ENCODE measurements at regions not wholly inside any gene's neighbourhood (a gene's known extent, or its start where the extent isn't known, plus 50 kb on each side); places are given as distances from the start of the nearest gene placed in this dataset.
"Not testable (repeated sequence)": the region's sequence is repeated elsewhere in the genome, so short reads cannot be mapped to it uniquely, and the experiment has no call there.

DNA sequence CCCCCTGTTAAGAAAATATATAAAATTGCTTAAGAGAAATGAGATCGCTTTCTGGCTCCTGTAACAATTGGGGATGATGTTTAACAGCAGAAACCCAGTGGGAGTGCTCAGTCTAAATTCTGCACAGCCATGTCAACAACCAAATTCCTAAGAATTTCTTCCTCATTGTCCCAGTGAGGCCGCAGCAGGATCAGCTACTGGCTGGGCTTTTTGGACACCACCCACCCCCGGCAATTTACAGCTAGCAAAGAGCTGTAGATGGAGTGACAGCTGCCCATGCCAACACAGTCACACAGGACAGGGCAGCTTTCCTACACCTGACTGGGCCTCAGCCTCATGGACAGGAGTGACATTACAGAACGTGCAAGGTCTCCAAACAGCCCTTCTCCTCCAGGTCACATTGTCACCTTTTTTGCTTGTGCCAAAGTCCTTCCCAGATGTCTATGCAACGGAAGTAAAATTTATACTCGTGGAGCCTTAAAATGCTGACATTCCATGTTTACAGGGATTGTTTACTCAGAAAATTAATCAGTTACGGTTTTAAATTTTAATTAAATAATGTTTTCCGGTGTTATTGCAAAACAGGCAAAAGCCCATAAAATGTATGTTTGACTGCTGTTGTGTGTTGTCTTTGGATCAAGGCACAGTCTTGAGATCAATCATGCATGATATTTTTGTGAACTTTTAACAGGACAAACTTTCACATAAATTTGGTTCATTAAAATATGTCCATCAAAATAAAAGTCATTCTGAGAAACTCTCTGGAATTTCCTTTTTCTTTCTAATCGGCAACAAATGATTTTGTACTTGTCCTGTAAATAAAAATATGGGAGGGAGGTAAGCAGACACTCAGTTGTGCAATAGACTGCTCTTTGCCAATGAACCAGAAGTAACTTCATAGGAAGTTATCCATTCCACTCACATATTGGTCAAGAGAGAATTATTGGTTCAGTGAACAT lies 943.2 kb downstream of the MCTP2 start:
- DNase-seq (no peak), ATAC-seq (peak in 1 of 2 donors; percentile 61)
- intact Hi-C loops (cut with DNase I): no loop called here

DNA sequence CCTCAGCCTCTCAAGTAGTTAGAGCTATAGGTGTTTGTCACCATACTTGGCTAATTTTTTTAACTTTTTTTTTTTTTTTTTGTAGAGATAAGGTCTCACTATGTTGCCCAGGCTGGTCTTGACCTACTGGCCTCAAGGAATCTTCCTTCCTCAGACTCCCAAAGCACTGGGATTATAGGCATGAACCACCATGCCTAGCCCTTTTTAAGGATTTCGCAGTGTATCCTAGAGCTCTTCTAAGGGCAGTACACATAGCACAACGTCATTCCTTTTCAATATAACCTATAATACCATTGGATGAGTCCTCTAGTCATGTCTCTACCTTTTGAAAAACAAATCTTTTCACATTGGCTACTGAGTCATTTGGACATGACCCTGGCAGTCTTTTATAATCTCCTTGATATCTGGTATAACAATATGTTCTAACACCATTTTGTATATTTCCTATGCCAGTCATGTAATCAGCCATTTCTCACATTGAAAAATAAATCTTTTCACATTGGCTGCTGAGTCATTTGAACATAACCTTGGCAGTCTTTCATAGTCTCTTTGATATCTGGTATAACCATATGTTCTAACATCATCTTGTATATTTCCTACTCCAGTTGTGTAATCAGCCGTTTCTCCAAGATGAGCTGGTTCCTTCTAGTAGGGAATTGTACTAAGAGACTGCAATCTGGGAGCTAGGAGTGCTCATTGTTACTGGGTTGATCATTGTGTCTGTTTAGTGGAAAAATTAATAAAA lies 944.7 kb downstream of the MCTP2 start:
- ATAC-seq: no peak
- intact Hi-C loops (cut with DNase I): no loop called here
- no peak for DNase-seq

DNA sequence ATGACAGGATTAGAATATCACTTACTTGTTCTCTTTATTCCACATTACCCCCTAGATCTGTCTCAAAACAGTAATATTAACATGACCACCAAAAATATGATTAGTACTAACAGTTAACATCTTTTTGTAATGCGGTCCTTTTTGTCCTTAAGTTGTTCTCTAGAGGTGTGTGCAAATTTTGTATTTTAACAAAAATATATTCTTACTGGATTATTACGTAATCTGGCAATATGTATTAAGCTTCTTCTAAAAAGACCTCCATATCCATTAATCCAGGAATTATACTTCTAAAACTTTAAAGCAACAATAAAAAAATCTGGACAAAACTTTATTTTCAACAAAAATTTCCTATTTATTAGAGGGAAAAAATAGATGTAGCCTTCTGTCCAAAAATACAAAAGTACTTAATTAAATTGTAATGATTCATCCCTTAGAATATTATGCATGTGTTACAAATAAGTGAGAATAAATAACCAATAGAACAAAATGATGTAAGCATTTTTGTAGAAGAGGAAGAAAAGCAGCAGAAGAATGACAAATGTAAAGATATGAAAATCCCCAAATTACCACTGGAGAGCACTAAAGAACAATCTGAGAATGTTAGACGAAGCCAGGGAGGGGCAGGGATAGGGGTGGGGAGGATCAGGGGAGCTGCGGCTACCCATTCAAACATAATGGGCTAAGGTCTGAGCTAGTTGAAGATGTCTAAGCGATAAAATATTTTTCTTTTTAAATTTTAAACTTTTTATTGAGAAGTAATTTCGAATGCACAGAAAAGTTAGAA lies 945.6 kb downstream of the MCTP2 start:
- ATAC-seq (no peak), DNase-seq (no peak)
- intact Hi-C loops (cut with DNase I): no loop called here

- intact Hi-C loops (cut with DNase I): no loop called here
- ATAC-seq: no peak
- no peak for DNase-seq
These were observed 949.2 kb downstream of the MCTP2 start for GRCh38 chr15:95180530-95180929.

DNA sequence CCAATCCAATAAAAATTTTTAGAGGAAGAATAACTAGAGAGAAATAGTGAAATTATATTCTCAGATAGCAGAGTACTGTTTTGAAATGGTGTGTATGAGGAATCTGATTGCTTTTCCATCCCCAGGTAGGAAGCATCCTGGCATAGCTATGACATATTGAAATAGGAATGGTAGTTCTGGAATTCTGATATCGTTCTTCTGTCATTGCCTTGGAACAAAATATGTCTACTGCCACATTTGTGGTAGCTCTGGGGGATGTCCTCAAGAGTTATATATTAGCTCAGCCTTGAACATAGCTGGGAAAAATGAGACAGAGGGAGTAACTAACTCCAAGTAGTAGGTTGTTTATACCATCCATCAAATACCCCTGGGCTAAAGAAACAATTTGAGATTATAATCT lies 950.7 kb downstream of the MCTP2 start:
- no peak for ATAC-seq
- no peak for DNase-seq
- intact Hi-C loops (cut with DNase I): no loop called here

- DNase-seq (no peak), ATAC-seq (no peak)
- intact Hi-C loops (cut with DNase I): no loop called here
These were observed 961.6 kb downstream of the MCTP2 start for GRCh38 chr15:95192923-95193322.

DNA sequence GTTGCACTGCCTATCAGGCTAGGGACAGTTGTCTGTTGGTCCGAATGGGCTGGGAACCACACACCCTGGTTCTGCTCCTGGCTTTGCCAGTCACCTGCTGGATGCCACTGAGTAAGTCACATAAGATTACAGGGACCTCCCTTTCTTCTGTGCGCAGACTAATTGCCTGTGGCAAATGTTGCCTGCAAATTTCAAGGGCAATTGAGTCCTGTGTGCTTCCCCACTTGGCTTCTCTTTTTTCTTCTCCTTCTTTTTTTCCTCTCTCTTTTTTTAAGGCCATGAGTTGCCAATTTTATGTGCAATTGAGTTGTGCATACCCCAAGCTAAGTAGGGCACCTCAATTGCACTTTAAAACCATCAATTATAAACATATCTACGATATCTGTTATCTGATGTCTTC lies 963.4 kb downstream of the MCTP2 start:
- DNase-seq (no peak), ATAC-seq (no peak)
- intact Hi-C loops (cut with DNase I): no loop called here

DNA sequence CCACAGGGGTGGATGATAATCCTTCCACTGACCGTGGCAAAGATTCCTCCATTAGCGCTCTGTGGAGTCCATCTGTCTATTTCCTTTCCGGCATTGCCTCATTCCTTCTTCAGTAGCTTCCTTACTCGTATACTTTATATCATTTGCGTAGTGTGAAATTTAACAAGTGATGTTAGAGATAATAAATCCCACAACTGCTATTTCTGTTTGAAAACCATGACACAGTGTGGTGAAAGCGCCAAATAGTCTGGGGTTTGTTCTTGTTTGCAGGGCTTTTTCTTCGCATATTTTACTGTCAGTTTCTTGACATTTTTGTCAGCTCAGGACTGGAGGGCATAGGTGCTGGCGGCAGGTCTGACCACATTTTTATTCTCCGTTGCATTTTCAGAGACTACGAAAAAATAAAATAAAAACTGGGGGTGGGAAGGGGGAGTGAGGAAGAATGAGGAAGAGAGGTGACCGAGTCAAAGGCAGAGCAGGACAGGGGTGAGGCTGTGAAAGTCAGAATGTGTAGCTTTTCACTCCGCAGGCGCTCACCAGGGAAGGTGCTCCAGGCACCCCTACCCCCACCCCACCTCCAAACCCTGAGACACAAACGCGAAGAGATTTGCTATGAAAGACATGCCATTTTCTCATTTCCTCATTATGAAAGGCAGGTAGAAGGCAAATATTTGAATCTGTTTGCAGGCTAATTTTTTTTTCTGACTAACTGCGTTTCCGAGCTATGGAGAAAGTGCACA lies 965.0 kb downstream of the MCTP2 start:
- ATAC-seq (no peak), DNase-seq (no peak)
- intact Hi-C loops (cut with DNase I): no loop called here

- intact Hi-C loops (cut with DNase I): no loop called here
- ATAC-seq (no peak), DNase-seq (no peak)
These were observed 971.4 kb downstream of the MCTP2 start for GRCh38 chr15:95202569-95203349.

DNA sequence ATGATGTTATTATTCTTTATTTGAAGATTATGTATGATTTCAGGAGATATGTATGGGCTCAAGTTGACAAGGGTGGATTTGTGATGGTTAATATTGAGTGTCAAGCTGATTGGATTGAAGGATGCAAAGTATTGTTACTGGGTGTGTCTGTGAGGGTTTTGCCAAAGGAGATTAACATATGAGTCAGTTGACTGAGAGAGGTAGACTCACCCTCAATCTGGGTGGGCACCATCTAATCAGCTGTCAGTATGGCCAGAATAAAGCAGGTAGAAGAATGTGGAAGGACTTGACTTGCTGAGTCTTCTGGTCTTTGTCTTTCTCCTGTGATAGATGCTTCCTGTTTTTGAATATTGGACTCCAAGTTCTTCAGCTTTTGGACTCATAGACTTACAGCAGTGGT lies 973.7 kb downstream of the MCTP2 start:
- intact Hi-C loops (cut with DNase I): no loop called here
- no peak for ATAC-seq
- no peak for DNase-seq

GRCh38 chr15:95205830-95206229 lies 974.5 kb downstream of the MCTP2 start:
- ATAC-seq; intact Hi-C loops (cut with DNase I); DNase-seq: not testable (repeated sequence)

DNA sequence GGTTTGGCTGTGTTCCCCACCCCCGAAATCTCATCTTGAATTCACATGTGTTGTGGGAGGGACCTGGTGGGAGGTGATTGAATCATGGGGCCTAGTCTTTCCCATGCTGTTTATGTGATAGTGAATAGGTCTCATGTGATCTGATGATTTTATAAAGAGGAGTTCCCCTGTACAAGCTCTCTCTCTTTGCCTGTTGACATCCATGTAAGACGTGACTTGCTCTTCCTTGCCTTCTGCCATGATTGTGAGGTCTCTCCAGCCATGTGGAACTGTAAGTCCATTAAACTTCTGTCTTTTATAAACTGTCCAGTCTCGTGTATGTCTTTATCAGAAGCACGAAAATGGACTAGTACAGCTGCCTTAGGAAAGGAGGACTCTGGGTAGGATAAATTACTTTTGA lies 976.7 kb downstream of the MCTP2 start:
- ATAC-seq: no peak

DNA sequence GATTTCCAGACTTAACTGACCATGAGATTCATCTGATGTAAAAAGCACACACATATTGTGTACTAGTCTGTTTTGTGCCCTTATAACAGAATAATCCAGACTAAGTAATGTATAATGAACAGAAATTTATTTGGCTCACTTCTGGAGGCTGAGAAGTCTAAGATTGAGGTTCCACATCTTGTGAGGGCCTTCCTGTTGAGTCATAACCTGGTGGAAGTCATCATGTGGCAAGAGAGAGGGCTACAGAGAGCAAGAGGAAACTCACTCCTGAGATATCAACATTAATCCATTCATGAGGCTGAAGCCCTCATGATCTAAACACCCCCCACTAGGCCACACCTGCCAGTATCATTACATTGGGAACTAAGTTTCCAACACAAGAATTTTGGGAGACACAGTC lies 977.6 kb downstream of the MCTP2 start:
- intact Hi-C loops (cut with DNase I): no loop called here
- ATAC-seq (no peak), DNase-seq (no peak)

More for the DNA sequence above, 976.7 kb downstream of the MCTP2 start:
- intact Hi-C loops (cut with DNase I): no loop called here
- DNase-seq: no peak

- DNase-seq: no peak
- intact Hi-C loops (cut with DNase I): no loop called here
- ATAC-seq: no peak
These were observed 979.1 kb downstream of the MCTP2 start for GRCh38 chr15:95210436-95210981.

- intact Hi-C loops (cut with DNase I): no loop called here
- ATAC-seq (no peak), DNase-seq (no peak)
These were observed 983.7 kb downstream of the MCTP2 start for GRCh38 chr15:95215017-95215416.

- ATAC-seq: no peak
- DNase-seq: no peak
These were observed 995.5 kb downstream of the MCTP2 start for GRCh38 chr15:95226835-95227234.

DNA sequence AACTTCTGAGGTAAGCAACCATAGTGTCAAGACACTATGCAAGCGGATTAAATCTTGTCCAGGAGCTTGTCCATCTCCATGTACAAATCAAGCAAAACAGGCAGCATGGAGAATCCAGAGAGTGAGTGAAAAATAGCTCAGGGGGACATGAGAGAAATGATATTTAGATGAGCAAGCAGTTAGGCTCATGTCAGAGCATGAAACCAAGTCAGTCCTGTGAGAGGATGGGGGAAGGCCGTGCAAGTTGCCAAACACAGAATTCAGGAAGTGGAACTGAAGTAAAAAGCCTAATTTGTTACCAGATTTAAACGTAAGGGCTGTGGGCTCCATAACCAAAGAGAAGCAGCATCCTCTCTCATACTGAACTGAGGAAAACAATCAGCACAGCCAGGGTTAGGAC lies 995.9 kb downstream of the MCTP2 start:
- ATAC-seq: no peak
- intact Hi-C loops (cut with DNase I): no loop called here
- DNase-seq: no peak

More at GRCh38 chr15:95226835-95227234, 995.5 kb downstream of the MCTP2 start:
- intact Hi-C loops (cut with DNase I): no loop called here

Measured in left cardiac atrium (tissue), 4 donors.